ENCODE measurements at regions not wholly inside any gene's neighbourhood (a gene's known extent, or its start where the extent isn't known, plus 50 kb on each side); places are given as distances from the start of the nearest gene placed in this dataset.

- DNase-seq, result no peak
These were observed 647.6 kb downstream of the BRD1 start for GRCh38 chr22:49179886-49180682.

GRCh38 chr22:49179175-49179574 is 648.5 kb downstream of the BRD1 start:
- no peak for DNase-seq

- DNase-seq, result no peak
These were observed 649.2 kb downstream of the BRD1 start for GRCh38 chr22:49178246-49179005.

GRCh38 chr22:49177666-49178065 is 650.0 kb downstream of the BRD1 start:
- DNase-seq, result no peak

GRCh38 chr22:49176956-49177355 is 650.7 kb downstream of the BRD1 start:
- no peak for DNase-seq

- DNase-seq, result no peak
These were observed 657.6 kb downstream of the BRD1 start for GRCh38 chr22:49170053-49170452.

GRCh38 chr22:49169074-49169744 is 658.5 kb downstream of the BRD1 start:
- DNase-seq, result no peak

GRCh38 chr22:49168219-49168813 is 659.4 kb downstream of the BRD1 start:
- DNase-seq, result no peak

GRCh38 chr22:49166746-49167145 is 660.9 kb downstream of the BRD1 start:
- DNase-seq, result no peak

GRCh38 chr22:49166211-49166610 is 661.5 kb downstream of the BRD1 start:
- no peak for DNase-seq

- no peak for DNase-seq
These were observed 662.8 kb downstream of the BRD1 start for GRCh38 chr22:49164773-49165320.

GRCh38 chr22:49163960-49164690 is 663.5 kb downstream of the BRD1 start:
- DNase-seq, result no peak

GRCh38 chr22:49163258-49163959 is 664.3 kb downstream of the BRD1 start:
- DNase-seq, result no peak

GRCh38 chr22:49162841-49163240 is 664.8 kb downstream of the BRD1 start:
- DNase-seq, result no peak

- DNase-seq, result no peak
These were observed 666.4 kb downstream of the BRD1 start for GRCh38 chr22:49161002-49161850.

GRCh38 chr22:49160261-49161001 is 667.2 kb downstream of the BRD1 start:
- DNase-seq, result no peak

GRCh38 chr22:49159711-49160110 is 668.0 kb downstream of the BRD1 start:
- DNase-seq, result no peak

- no peak for DNase-seq
These were observed 668.7 kb downstream of the BRD1 start for GRCh38 chr22:49158741-49159564.

Data from amniotic stem cell (primary cell).